ENCODE measurements at regions not wholly inside any gene's neighbourhood (a gene's known extent, or its start where the extent isn't known, plus 50 kb on each side); places are given as distances from the start of the nearest gene placed in this dataset.

GRCh38 chr9:115241641-115242040 is 123.7 kb upstream of the TNC start:
- Histone ChIP-seq H3K9ac (ENCODE audit: low read depth, low read length, poor library complexity, severe bottlenecking) (no peak overlapping the region), H3K4me2 (ENCODE audit: low read depth, low read length, poor library complexity, severe bottlenecking) (no peak overlapping the region), H3K9me3 (ENCODE audit: insufficient read depth, low read depth, low read length) (no peaks in the 10 kb centered on the region), H3K4me1 (ENCODE audit: insufficient read depth, low read length, poor library complexity, severe bottlenecking) (no peaks in the 10 kb centered on the region), H3K9me2 (replicated peaks; ENCODE audit: low read depth, low read length) (no peaks in the 10 kb centered on the region), H3K36me3 (ENCODE audit: insufficient read depth, low read length) (no peaks in the 10 kb centered on the region), H3K79me2 (ENCODE audit: insufficient read depth, low read length) (no peaks in the 10 kb centered on the region), H3K4me3 (ENCODE audit: low read length, poor library complexity, severe bottlenecking) (no peak overlapping the region), H3K27me3 (ENCODE audit: insufficient read depth, low read length, poor library complexity, severe bottlenecking) (no peaks in the 10 kb centered on the region), H4K20me1 (ENCODE audit: insufficient read depth, low read length, poor library complexity, severe bottlenecking) (no peaks in the 10 kb centered on the region), H3F3A (ENCODE audit: low read depth) (no peaks in the 10 kb centered on the region), H2AFZ (ENCODE audit: low read length) (no peak overlapping the region)
- TF ChIP-seq EZH2phosphoT487 (IDR thresholded peaks at IDR 0.05; ENCODE audit: borderline replicate concordance) (no peak), CTCF (conservative IDR thresholded peaks at IDR 0.05; ENCODE audit: low read length) (no peak)

GRCh38 chr9:115249488-115249887 is 131.5 kb upstream of the TNC start:
- Histone ChIP-seq H3K36me3 (ENCODE audit: insufficient read depth, low read length) (no peaks in the 10 kb centered on the region), H3K9ac (ENCODE audit: low read depth, low read length, poor library complexity, severe bottlenecking) (no peak overlapping the region), H3K4me1 (ENCODE audit: insufficient read depth, low read length, poor library complexity, severe bottlenecking) (no peaks in the 10 kb centered on the region), H3K4me3 (ENCODE audit: low read length, poor library complexity, severe bottlenecking) (no peak overlapping the region), H4K20me1 (ENCODE audit: insufficient read depth, low read length, poor library complexity, severe bottlenecking) (no peaks in the 10 kb centered on the region), H3F3A (ENCODE audit: low read depth) (no peaks in the 10 kb centered on the region), H3K9me3 (ENCODE audit: insufficient read depth, low read depth, low read length) (no peaks in the 10 kb centered on the region), H3K9me2 (replicated peaks; ENCODE audit: low read depth, low read length) (no peaks in the 10 kb centered on the region), H3K4me2 (ENCODE audit: low read depth, low read length, poor library complexity, severe bottlenecking) (no peak overlapping the region), H3K79me2 (ENCODE audit: insufficient read depth, low read length) (no peaks in the 10 kb centered on the region), H3K27me3 (ENCODE audit: insufficient read depth, low read length, poor library complexity, severe bottlenecking) (no peaks in the 10 kb centered on the region), H2AFZ (ENCODE audit: low read length) (no peak overlapping the region)
- TF ChIP-seq EZH2phosphoT487 (IDR thresholded peaks at IDR 0.05; ENCODE audit: borderline replicate concordance) (no peak), CTCF (conservative IDR thresholded peaks at IDR 0.05; ENCODE audit: low read length) (no peak)

- H3K4me2 ChIP-seq (ENCODE audit: low read depth, low read length, poor library complexity, severe bottlenecking) = no peak overlapping the region
- no peak for TF ChIP-seq CTCF (conservative IDR thresholded peaks at IDR 0.05; ENCODE audit: low read length)
- no peak for TF ChIP-seq EZH2phosphoT487 (IDR thresholded peaks at IDR 0.05; ENCODE audit: borderline replicate concordance)
Measured at GRCh38 chr9:115250621-115251032, 132.7 kb upstream of the TNC start.

More at GRCh38 chr9:115250621-115251032, 132.7 kb upstream of the TNC start:
- no peaks in the 10 kb centered on the region for H3K9me2 ChIP-seq (replicated peaks; ENCODE audit: low read depth, low read length)
- no peak overlapping the region for H2AFZ ChIP-seq (ENCODE audit: low read length)
- no peaks in the 10 kb centered on the region for H3K9me3 ChIP-seq (ENCODE audit: insufficient read depth, low read depth, low read length)
- H3F3A ChIP-seq (ENCODE audit: low read depth) = no peaks in the 10 kb centered on the region
- no peak overlapping the region for H3K9ac ChIP-seq (ENCODE audit: low read depth, low read length, poor library complexity, severe bottlenecking)
- H4K20me1 ChIP-seq (ENCODE audit: insufficient read depth, low read length, poor library complexity, severe bottlenecking) = no peaks in the 10 kb centered on the region
- no peak overlapping the region for H3K4me3 ChIP-seq (ENCODE audit: low read length, poor library complexity, severe bottlenecking)
- H3K4me1 ChIP-seq (ENCODE audit: insufficient read depth, low read length, poor library complexity, severe bottlenecking) = no peaks in the 10 kb centered on the region
- H3K36me3 ChIP-seq (ENCODE audit: insufficient read depth, low read length) = no peaks in the 10 kb centered on the region
- no peaks in the 10 kb centered on the region for H3K79me2 ChIP-seq (ENCODE audit: insufficient read depth, low read length)
- no peaks in the 10 kb centered on the region for H3K27me3 ChIP-seq (ENCODE audit: insufficient read depth, low read length, poor library complexity, severe bottlenecking)

Measured in Loucy (cell line).